Astrocyte (in vitro differentiated cells and primary cell): ENCODE measurements at regions not wholly inside any gene's neighbourhood (a gene's known extent, or its start where the extent isn't known, plus 50 kb on each side); places are given as distances from the start of the nearest gene placed in this dataset.

Experiments used
- DNase-seq: peaks from one replicate; pipeline ENCODE4 v3.0.0-alpha.2; 2010; ENCODE audit warnings: low read depth
- FAIRE-seq: peaks from 2 replicates; lab custom pipeline; 2011; peaks lifted over from hg19 to GRCh38; lab: Jason Lieb, UNC
- H2AFZ ChIP-seq: 2 replicates; pipeline ENCODE4 v1.6.0; 2012; ENCODE audit warnings: low read depth, low read length, inconsistent platforms
- H3K27ac ChIP-seq: 2 replicates; pipeline ENCODE4 v1.5.1; 2011; ENCODE audit warnings: low read depth, low read length, inconsistent platforms
- H3K27me3 ChIP-seq: 2 replicates; pipeline ENCODE4 v1.6.0; 2011; ENCODE audit warnings: low read length, inconsistent platforms; ENCODE audit not compliant: insufficient read depth
- H3K36me3 ChIP-seq: 2 replicates; pipeline ENCODE4 v1.5.1; 2011; ENCODE audit warnings: low read length, inconsistent platforms; ENCODE audit not compliant: insufficient read depth
- H3K4me1 ChIP-seq: 2 replicates; pipeline ENCODE4 v1.5.1; 2011; ENCODE audit warnings: low read length, inconsistent platforms; ENCODE audit not compliant: insufficient read depth
- H3K4me2 ChIP-seq: 2 replicates; pipeline ENCODE4 v1.6.0; 2012; ENCODE audit warnings: low read length, inconsistent platforms
- H3K4me3 ChIP-seq: 2 replicates; pipeline ENCODE4 v1.5.1; 2011; ENCODE audit warnings: low read depth, mild to moderate bottlenecking, low read length, inconsistent platforms; ENCODE audit not compliant: insufficient read depth
- H3K79me2 ChIP-seq: 2 replicates; pipeline ENCODE4 v1.6.0; 2012; ENCODE audit warnings: mild to moderate bottlenecking, low read length, inconsistent platforms; ENCODE audit not compliant: insufficient read depth
- H3K9ac ChIP-seq: 2 replicates; pipeline ENCODE4 v1.6.0; 2012; ENCODE audit warnings: mild to moderate bottlenecking, low read length, inconsistent platforms
- H3K9me3 ChIP-seq: 2 replicates; pipeline ENCODE4 v1.5.1; 2012; ENCODE audit warnings: low read depth, mild to moderate bottlenecking, low read length, inconsistent platforms; ENCODE audit not compliant: insufficient read depth
- H4K20me1 ChIP-seq: 2 replicates; pipeline ENCODE4 v1.6.0; 2012; ENCODE audit warnings: low read length, inconsistent platforms; ENCODE audit not compliant: insufficient read depth
- H3K27ac Mint-ChIP-seq: one replicate; pipeline ENCODE4 v1.8.0; 2021; ENCODE audit warnings: mild to moderate bottlenecking, mixed read lengths; ENCODE audit not compliant: unreplicated experiment
- H3K27me3 Mint-ChIP-seq: one replicate; pipeline ENCODE4 v1.8.0; 2021; ENCODE audit warnings: low read depth, mixed read lengths; ENCODE audit not compliant: unreplicated experiment
- H3K36me3 Mint-ChIP-seq: one replicate; pipeline ENCODE4 v1.8.0; 2021; ENCODE audit warnings: low read depth, mixed read lengths; ENCODE audit not compliant: unreplicated experiment
- H3K4me1 Mint-ChIP-seq: one replicate; pipeline ENCODE4 v1.8.0; 2021; ENCODE audit warnings: low read depth, mixed read lengths; ENCODE audit not compliant: unreplicated experiment
- H3K4me3 Mint-ChIP-seq: one replicate; pipeline ENCODE4 v1.8.0; 2021; ENCODE audit warnings: mild to moderate bottlenecking, moderate library complexity, mixed read lengths; ENCODE audit not compliant: unreplicated experiment
- H3K9me3 Mint-ChIP-seq: one replicate; pipeline ENCODE4 v1.8.0; 2021; ENCODE audit warnings: mild to moderate bottlenecking, mixed read lengths; ENCODE audit not compliant: unreplicated experiment
- CTCF ChIP-seq: IDR thresholded peaks from 2 replicates; pipeline ENCODE4 v1.5.1; 2011; ENCODE audit warnings: low read depth, mild to moderate bottlenecking, inconsistent platforms, low read length, moderate library complexity; ENCODE audit not compliant: insufficient read depth
- EZH2 ChIP-seq: IDR thresholded peaks from 2 replicates; pipeline ENCODE4 v1.6.1; 2012; ENCODE audit warnings: mild to moderate bottlenecking, low read length, inconsistent platforms; ENCODE audit not compliant: insufficient read depth

GRCh38 chr2:22037274-22037673 is 913.5 kb downstream of the TDRD15 start:
- no peak for FAIRE-seq
- no peak overlapping the region for H3K4me3 Mint-ChIP-seq

GRCh38 chr2:22043784-22044183 is 920.0 kb downstream of the TDRD15 start:
- no peaks in the 10 kb centered on the region for H3K36me3 ChIP-seq
- Mint-ChIP-seq H3K27ac (no peak overlapping the region), H3K4me1 (no peaks in the 10 kb centered on the region), H3K36me3 (no peaks in the 10 kb centered on the region), H3K9me3 (no peaks in the 10 kb centered on the region), H3K4me3 (no peak overlapping the region), H3K27me3 (no peaks in the 10 kb centered on the region)
- H2AFZ ChIP-seq: no peak overlapping the region
- FAIRE-seq (no peak), DNase-seq (no peak)
- H3K27ac ChIP-seq: no peak overlapping the region
- H3K9me3 ChIP-seq: no peaks in the 10 kb centered on the region
- H3K4me1 ChIP-seq: no peaks in the 10 kb centered on the region
- no peak overlapping the region for H3K9ac ChIP-seq
- no peak overlapping the region for H3K4me2 ChIP-seq
- TF ChIP-seq EZH2 (no peak), CTCF (no peak)
- H3K79me2 ChIP-seq: no peaks in the 10 kb centered on the region
- H3K4me3 ChIP-seq: no peak overlapping the region
- H4K20me1 ChIP-seq: no peaks in the 10 kb centered on the region
- H3K27me3 ChIP-seq: no peaks in the 10 kb centered on the region

More at GRCh38 chr2:22037274-22037673, 913.5 kb downstream of the TDRD15 start:
- H3K27me3 Mint-ChIP-seq: peaks cover 2% of the 10 kb centered on the region
- Histone ChIP-seq H3K9me3 (no peaks in the 10 kb centered on the region), H3K27me3 (no peaks in the 10 kb centered on the region), H2AFZ (no peak overlapping the region), H3K9ac (no peak overlapping the region), H4K20me1 (no peaks in the 10 kb centered on the region), H3K27ac (no peak overlapping the region), H3K4me3 (no peak overlapping the region), H3K4me2 (no peak overlapping the region), H3K79me2 (no peaks in the 10 kb centered on the region), H3K4me1 (no peaks in the 10 kb centered on the region), H3K36me3 (no peaks in the 10 kb centered on the region)
- no peaks in the 10 kb centered on the region for H3K4me1 Mint-ChIP-seq
- no peak for DNase-seq
- no peak overlapping the region for H3K27ac Mint-ChIP-seq
- no peak for TF ChIP-seq CTCF
- no peak for TF ChIP-seq EZH2
- no peaks in the 10 kb centered on the region for H3K36me3 Mint-ChIP-seq
- H3K9me3 Mint-ChIP-seq: no peaks in the 10 kb centered on the region

DNA sequence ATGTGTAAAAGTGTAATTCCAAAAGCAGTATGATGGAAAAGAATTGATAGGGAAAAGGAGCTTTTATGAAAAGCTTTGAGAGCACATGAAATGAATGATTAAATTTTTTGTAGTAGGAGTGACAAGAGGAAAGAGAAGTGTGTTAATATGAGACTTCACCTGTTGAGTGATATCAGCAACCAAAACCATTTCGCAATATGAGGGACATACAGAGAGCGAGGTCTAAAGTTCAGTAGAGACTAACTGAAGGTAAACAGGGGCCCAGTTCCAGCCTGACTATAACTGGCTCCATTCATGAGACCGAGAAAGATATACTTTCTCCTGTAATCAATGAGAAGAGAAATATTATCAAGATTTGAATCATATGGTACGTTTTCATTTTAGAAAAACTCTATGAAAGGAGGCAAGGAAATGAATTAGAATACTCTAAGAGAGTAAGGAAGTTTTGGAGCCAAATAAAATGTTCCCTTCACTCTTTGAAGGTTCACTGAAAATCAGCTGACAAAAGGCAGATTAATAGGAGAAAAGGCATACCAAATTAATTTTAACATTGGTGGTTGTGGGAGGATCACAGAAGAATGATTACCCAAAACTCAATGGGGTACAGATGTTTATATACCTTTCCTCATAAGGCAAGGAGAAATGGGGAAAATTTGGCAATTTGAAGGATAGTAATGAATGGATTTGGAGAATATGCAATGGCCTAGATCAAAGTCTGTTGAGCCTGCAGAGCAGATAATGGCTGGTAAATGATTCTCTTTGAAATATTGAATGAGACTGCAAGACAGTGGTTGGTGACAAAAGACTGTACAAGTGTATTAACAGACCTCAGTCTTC is 932.2 kb downstream of the TDRD15 start:
- no peak overlapping the region for H3K27ac ChIP-seq
- DNase-seq: no peak
- no peak overlapping the region for H3K27ac Mint-ChIP-seq
- H3K27me3 Mint-ChIP-seq: peaks cover 4% of the 10 kb centered on the region
- H3K9ac ChIP-seq: no peak overlapping the region
- H3K4me1 ChIP-seq: no peaks in the 10 kb centered on the region
- no peaks in the 10 kb centered on the region for H3K9me3 ChIP-seq
- no peaks in the 10 kb centered on the region for H3K36me3 Mint-ChIP-seq
- no peaks in the 10 kb centered on the region for H4K20me1 ChIP-seq
- FAIRE-seq: no peak
- H3K27me3 ChIP-seq: no peaks in the 10 kb centered on the region
- no peak overlapping the region for H3K4me3 ChIP-seq
- no peak overlapping the region for H3K4me2 ChIP-seq
- H3K4me3 Mint-ChIP-seq: no peak overlapping the region
- H3K36me3 ChIP-seq: no peaks in the 10 kb centered on the region
- TF ChIP-seq EZH2 (no peak), CTCF (no peak)
- no peaks in the 10 kb centered on the region for H3K4me1 Mint-ChIP-seq
- no peak overlapping the region for H2AFZ ChIP-seq
- no peaks in the 10 kb centered on the region for H3K9me3 Mint-ChIP-seq
- no peaks in the 10 kb centered on the region for H3K79me2 ChIP-seq
